Testis (tissue), 2 donors: ENCODE measurements at regions not wholly inside any gene's neighbourhood (a gene's known extent, or its start where the extent isn't known, plus 50 kb on each side); places are given as distances from the start of the nearest gene placed in this dataset.

ENCODE experiments used
- POLR2A ChIP-seq: fragments of 450-650 bp; IDR thresholded peaks from one replicate; pipeline ENCODE4 v1.6.1; 2017; ENCODE audit warnings: antibody characterized with exemption, mild to moderate bottlenecking, moderate library complexity
- TF ChIP-seq, protein P1 (sequence below), 3 experiments: fragments of 450-650 bp in 2 of 3; fragments of 200-600 bp in 1 of 3; sonication (generic) in 1 of 3; IDR thresholded peaks; one replicate each; pipeline ENCODE4 v1.5.1; 2016 to 2019; ENCODE audit warnings: antibody characterized with exemption in 3 of 3, mild to moderate bottlenecking in 2 of 3, moderate library complexity in 1 of 3

DNA sequence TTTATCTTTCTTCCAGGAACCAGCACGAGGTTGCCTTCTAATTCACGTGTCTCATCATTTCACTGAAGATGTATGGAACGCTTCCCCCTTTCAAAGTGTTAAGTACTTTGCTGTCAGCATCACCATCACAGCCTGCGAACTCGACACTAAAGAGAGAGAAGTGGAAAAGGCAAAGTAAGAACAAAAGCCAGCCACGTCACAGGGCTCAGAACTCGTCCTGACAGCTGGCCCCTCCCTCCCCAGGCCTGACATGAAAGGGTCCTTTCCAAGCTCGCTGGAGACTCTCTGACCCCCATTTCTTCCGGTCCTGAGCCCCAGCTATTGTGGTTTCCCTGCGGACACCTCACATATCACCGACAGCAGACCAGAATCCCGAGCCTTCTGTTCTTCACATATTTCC lies 177.8 kb upstream of the NTM start:
- TF ChIP-seq, protein P1, sequence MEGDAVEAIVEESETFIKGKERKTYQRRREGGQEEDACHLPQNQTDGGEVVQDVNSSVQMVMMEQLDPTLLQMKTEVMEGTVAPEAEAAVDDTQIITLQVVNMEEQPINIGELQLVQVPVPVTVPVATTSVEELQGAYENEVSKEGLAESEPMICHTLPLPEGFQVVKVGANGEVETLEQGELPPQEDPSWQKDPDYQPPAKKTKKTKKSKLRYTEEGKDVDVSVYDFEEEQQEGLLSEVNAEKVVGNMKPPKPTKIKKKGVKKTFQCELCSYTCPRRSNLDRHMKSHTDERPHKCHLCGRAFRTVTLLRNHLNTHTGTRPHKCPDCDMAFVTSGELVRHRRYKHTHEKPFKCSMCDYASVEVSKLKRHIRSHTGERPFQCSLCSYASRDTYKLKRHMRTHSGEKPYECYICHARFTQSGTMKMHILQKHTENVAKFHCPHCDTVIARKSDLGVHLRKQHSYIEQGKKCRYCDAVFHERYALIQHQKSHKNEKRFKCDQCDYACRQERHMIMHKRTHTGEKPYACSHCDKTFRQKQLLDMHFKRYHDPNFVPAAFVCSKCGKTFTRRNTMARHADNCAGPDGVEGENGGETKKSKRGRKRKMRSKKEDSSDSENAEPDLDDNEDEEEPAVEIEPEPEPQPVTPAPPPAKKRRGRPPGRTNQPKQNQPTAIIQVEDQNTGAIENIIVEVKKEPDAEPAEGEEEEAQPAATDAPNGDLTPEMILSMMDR (IDR thresholded peaks at IDR 0.05): no peak
- TF ChIP-seq POLR2A: no peak
